ENCODE measurements at regions not wholly inside any gene's neighbourhood (a gene's known extent, or its start where the extent isn't known, plus 50 kb on each side); places are given as distances from the start of the nearest gene placed in this dataset.

DNA sequence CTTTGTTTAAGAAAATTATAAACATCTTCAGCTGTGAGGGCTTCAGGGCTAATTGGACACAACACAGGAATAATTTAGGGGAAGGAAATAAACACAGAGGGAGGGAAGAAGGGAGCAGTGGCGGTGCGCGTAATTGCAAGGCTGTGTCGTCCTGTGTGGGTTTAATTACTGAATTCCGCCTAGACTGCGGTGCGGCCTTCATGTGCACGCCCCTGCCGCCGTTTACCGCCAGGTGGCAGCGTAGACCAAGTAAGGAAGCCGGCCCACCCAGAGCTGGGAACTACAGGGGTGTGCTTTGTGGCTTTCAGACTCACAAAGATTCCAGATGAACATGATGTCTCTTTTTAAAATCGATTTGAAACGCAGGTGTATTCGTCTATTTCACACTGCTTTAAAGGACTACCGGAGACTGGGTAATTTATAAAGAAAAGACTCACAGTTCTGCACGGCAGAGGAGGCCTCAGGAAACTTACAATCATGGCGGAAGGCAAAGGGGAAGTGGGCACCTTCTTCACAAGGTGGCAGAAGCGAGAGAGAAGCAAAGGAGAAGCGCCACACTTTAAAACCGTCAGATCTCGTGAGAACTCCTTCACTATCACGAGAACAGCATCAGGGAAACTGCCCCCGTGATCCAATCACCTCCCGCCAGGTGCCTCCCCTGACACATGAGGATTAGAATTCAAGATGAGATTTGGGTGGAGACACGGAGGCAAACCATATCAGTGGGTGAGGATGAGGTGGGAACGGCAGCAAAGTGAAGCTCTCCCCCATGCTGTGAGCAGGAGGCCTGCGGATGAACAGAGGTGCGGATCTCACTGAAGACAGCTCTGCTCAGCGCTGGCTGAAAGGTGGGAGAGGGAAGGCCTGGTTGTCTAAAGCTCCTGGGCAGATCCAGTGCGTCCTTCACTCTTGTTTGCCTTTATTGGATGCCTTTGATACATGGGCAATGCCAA is 222.0 kb upstream of the PDE10A start:
- Histone ChIP-seq H3K36me3 (ENCODE audit: control insufficient read depth, insufficient read depth, low read length) (no peaks in the 10 kb centered on the region), H3K27me3 (ENCODE audit: control insufficient read depth, insufficient read depth, low read length) (no peaks in the 10 kb centered on the region), H2AFZ (no peak overlapping the region), H3K4me3 (ENCODE audit: low read depth, low read length) (no peak overlapping the region), H3K9ac (no peak overlapping the region), H3K9me3 (ENCODE audit: control insufficient read depth, low read length) (no peaks in the 10 kb centered on the region), H3K4me2 (ENCODE audit: low read length) (no peak overlapping the region), H3K79me2 (no peaks in the 10 kb centered on the region), H3K4me1 (no peaks in the 10 kb centered on the region), H3K27ac (no peak overlapping the region)
- TF ChIP-seq, protein P1, sequence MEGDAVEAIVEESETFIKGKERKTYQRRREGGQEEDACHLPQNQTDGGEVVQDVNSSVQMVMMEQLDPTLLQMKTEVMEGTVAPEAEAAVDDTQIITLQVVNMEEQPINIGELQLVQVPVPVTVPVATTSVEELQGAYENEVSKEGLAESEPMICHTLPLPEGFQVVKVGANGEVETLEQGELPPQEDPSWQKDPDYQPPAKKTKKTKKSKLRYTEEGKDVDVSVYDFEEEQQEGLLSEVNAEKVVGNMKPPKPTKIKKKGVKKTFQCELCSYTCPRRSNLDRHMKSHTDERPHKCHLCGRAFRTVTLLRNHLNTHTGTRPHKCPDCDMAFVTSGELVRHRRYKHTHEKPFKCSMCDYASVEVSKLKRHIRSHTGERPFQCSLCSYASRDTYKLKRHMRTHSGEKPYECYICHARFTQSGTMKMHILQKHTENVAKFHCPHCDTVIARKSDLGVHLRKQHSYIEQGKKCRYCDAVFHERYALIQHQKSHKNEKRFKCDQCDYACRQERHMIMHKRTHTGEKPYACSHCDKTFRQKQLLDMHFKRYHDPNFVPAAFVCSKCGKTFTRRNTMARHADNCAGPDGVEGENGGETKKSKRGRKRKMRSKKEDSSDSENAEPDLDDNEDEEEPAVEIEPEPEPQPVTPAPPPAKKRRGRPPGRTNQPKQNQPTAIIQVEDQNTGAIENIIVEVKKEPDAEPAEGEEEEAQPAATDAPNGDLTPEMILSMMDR (IDR thresholded peaks at IDR 0.05), result peak; percentile 55

DNA sequence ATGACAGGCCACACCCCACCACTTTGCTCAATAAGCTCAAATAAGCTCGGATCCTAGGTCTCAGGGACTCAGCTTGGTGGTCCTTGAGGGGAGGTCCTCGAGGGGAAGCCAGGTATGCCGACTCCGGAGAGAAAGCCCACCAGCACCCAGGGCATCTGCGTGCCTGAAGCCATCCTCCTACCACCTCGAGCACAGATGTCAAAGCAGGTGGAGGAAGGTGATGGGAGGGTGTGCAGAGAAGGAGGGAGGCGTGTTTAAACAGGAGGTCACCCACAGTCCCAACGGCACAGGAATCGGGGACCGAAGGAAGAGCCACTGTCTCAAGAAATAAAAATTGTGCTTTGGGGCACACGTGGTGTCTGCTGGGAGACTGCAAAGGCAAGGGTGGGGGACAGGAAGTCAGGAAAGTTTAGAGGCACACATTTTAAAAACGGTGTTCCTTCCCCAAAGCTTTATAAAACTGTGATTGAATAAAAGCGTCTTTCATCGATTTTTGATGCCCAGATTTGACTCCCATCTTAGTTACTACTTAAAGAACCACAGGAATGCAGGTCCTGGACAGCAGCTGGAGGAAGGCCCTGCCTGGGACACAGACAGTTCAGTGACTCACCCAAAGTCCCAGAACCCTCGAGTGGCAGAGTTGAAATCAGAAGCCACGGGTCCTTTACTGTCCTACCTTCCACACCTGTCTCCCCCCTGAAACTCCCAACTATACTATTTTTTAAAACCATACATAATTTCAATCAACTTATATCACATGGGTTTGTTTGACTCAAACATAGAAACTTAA is 221.0 kb upstream of the PDE10A start:
- no peaks in the 10 kb centered on the region for H3K9me3 ChIP-seq (ENCODE audit: control insufficient read depth, low read length)
- no peak overlapping the region for H3K4me3 ChIP-seq (ENCODE audit: low read depth, low read length)
- H2AFZ ChIP-seq, result no peak overlapping the region
- no peak overlapping the region for H3K27ac ChIP-seq
- H3K27me3 ChIP-seq (ENCODE audit: control insufficient read depth, insufficient read depth, low read length), result no peaks in the 10 kb centered on the region
- TF ChIP-seq, protein P1 (IDR thresholded peaks at IDR 0.05), result no peak
- H3K4me1 ChIP-seq, result no peaks in the 10 kb centered on the region
- no peaks in the 10 kb centered on the region for H3K36me3 ChIP-seq (ENCODE audit: control insufficient read depth, insufficient read depth, low read length)
- no peaks in the 10 kb centered on the region for H3K79me2 ChIP-seq
- H3K9ac ChIP-seq, result no peak overlapping the region
- H3K4me2 ChIP-seq (ENCODE audit: low read length), result no peak overlapping the region

DNA sequence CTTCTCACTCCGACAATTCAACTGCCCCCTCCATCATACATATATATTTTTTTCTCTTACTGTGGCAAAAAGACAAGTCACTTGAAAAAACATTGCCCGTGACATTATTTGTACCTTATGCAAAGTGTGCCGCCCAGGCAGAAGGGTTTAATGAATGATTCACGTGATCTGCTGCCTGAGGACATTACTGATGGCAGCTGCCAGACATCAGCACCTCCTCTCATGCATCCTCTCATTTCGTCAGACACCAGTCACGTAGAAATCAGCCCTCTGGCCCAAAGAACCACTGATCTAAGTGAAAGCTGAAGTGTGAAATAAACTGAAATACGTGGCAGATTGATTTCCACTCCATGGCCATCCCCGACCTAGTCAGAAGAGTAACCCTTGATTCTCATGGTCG is 218.8 kb upstream of the PDE10A start:
- Histone ChIP-seq H3K27ac (no peak overlapping the region), H2AFZ (no peak overlapping the region), H3K27me3 (ENCODE audit: control insufficient read depth, insufficient read depth, low read length) (no peaks in the 10 kb centered on the region), H3K4me3 (ENCODE audit: low read depth, low read length) (no peak overlapping the region), H3K36me3 (ENCODE audit: control insufficient read depth, insufficient read depth, low read length) (no peaks in the 10 kb centered on the region), H3K4me2 (ENCODE audit: low read length) (no peak overlapping the region), H3K79me2 (no peaks in the 10 kb centered on the region), H3K9ac (no peak overlapping the region), H3K9me3 (ENCODE audit: control insufficient read depth, low read length) (no peaks in the 10 kb centered on the region), H3K4me1 (no peaks in the 10 kb centered on the region)
- TF ChIP-seq, protein P1 (IDR thresholded peaks at IDR 0.05), result no peak

DNA sequence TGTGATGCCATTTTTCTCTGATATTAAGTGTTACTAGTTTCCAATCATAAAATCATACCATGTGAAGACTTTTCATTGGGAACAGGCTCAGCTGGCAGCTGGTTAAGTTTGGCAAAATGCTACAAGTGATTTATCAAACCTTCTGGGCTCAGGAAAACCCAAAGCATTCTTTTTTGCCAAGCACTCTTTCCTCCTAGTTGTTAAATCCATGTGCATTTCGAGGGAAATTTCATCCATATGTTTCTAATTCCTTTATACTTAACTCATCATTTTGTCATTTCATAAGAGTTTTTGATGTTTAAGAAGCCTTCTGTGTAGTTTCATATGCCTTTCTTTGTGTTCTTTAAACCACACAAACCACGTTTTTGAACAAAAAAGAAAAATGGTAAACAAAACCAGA is 217.6 kb upstream of the PDE10A start:
- Histone ChIP-seq H3K27me3 (ENCODE audit: control insufficient read depth, insufficient read depth, low read length) (no peaks in the 10 kb centered on the region), H3K4me2 (ENCODE audit: low read length) (no peak overlapping the region), H3K4me1 (no peaks in the 10 kb centered on the region), H3K4me3 (ENCODE audit: low read depth, low read length) (no peak overlapping the region), H3K79me2 (no peaks in the 10 kb centered on the region), H3K27ac (no peak overlapping the region), H3K9ac (no peak overlapping the region), H3K36me3 (ENCODE audit: control insufficient read depth, insufficient read depth, low read length) (no peaks in the 10 kb centered on the region), H2AFZ (no peak overlapping the region), H3K9me3 (ENCODE audit: control insufficient read depth, low read length) (no peaks in the 10 kb centered on the region)
- TF ChIP-seq, protein P1 (IDR thresholded peaks at IDR 0.05), result no peak
